H9 (cell line): ENCODE measurements at regions not wholly inside any gene's neighbourhood (a gene's known extent, or its start where the extent isn't known, plus 50 kb on each side); places are given as distances from the start of the nearest gene placed in this dataset.

Experiments used
- DNase-seq: peaks from one replicate; pipeline ENCODE4 v3.0.0-alpha.2; 2017
- H2AFZ ChIP-seq: one replicate; pipeline ENCODE4 v1.6.1; 2013; ENCODE audit warnings: mild to moderate bottlenecking, low read length, control low read depth, moderate library complexity
- H2AK5ac ChIP-seq: 2 replicates; pipeline ENCODE4 v1.6.1; 2013; ENCODE audit warnings: low read length, control low read depth, mixed read lengths; ENCODE audit not compliant: insufficient read length
- H2BK120ac ChIP-seq: one replicate; pipeline ENCODE4 v1.6.1; 2013; ENCODE audit warnings: low read depth, mild to moderate bottlenecking, low read length, control low read depth, inconsistent platforms; ENCODE audit not compliant: poor library complexity, severe bottlenecking
- H2BK12ac ChIP-seq: 2 replicates; pipeline ENCODE4 v1.6.1; 2013; ENCODE audit warnings: low read length, control low read depth, mixed read lengths, low read depth; ENCODE audit not compliant: insufficient read length
- H2BK15ac ChIP-seq: 2 replicates; pipeline ENCODE4 v1.6.1; 2013; ENCODE audit warnings: low read depth, low read length, control low read depth
- H2BK20ac ChIP-seq: one replicate; pipeline ENCODE4 v1.6.1; 2013; ENCODE audit warnings: low read depth, mild to moderate bottlenecking, low read length, control low read depth, inconsistent platforms; ENCODE audit not compliant: poor library complexity, severe bottlenecking
- H2BK5ac ChIP-seq: 2 replicates; pipeline ENCODE4 v1.6.1; 2013; ENCODE audit warnings: low read length, control low read depth, mixed read lengths; ENCODE audit not compliant: insufficient read length
- H3K14ac ChIP-seq: 2 replicates; pipeline ENCODE4 v1.6.1; 2013; ENCODE audit warnings: low read length, control low read depth; ENCODE audit not compliant: insufficient read depth
- H3K18ac ChIP-seq: 2 replicates; pipeline ENCODE4 v1.6.1; 2013; ENCODE audit warnings: low read depth, mild to moderate bottlenecking, mixed read lengths, low read length, control low read depth; ENCODE audit not compliant: insufficient read length
- H3K23ac ChIP-seq: 2 replicates; pipeline ENCODE4 v1.6.1; 2013; ENCODE audit warnings: low read length, control low read depth, mixed read lengths, low read depth; ENCODE audit not compliant: insufficient read length
- H3K23me2 ChIP-seq: 2 replicates; pipeline ENCODE4 v1.6.1; 2013; ENCODE audit warnings: low read depth, mild to moderate bottlenecking, mixed read lengths, low read length, control low read depth; ENCODE audit not compliant: insufficient read length, poor library complexity, severe bottlenecking
- H3K27ac ChIP-seq: 2 replicates; pipeline ENCODE4 v1.5.1; 2013; ENCODE audit warnings: low read length, control low read depth, mixed read lengths, low read depth; ENCODE audit not compliant: insufficient read length
- H3K27me3 ChIP-seq: 2 replicates; pipeline ENCODE4 v1.6.1; 2013; ENCODE audit warnings: low read length, control low read depth, inconsistent platforms; ENCODE audit not compliant: insufficient read depth
- H3K4ac ChIP-seq: 2 replicates; pipeline ENCODE4 v1.6.1; 2013; ENCODE audit warnings: low read depth, mild to moderate bottlenecking, control low read depth, inconsistent platforms, low read length, moderate library complexity
- H3K4me1 ChIP-seq: 2 replicates; pipeline ENCODE4 v1.6.1; 2013; ENCODE audit warnings: low read length, control low read depth, inconsistent platforms; ENCODE audit not compliant: insufficient read depth
- H3K4me2 ChIP-seq: 2 replicates; pipeline ENCODE4 v1.6.1; 2013; ENCODE audit warnings: low read length, control low read depth, mixed read lengths; ENCODE audit not compliant: insufficient read length, insufficient read depth
- H3K56ac ChIP-seq: 2 replicates; pipeline ENCODE4 v1.6.1; 2013; ENCODE audit warnings: low read depth, mild to moderate bottlenecking, mixed read lengths, low read length, control low read depth; ENCODE audit not compliant: insufficient read length
- H3K79me1 ChIP-seq: 2 replicates; pipeline ENCODE4 v1.6.1; 2013; ENCODE audit warnings: low read depth, mild to moderate bottlenecking, moderate library complexity, low read length, control low read depth, inconsistent platforms; ENCODE audit not compliant: insufficient read depth, poor library complexity, severe bottlenecking
- H3K79me2 ChIP-seq: 2 replicates; pipeline ENCODE4 v1.6.1; 2013; ENCODE audit warnings: low read length, control low read depth, inconsistent platforms; ENCODE audit not compliant: insufficient read depth
- H3K9ac ChIP-seq: 2 replicates; pipeline ENCODE4 v1.6.1; 2013; ENCODE audit warnings: low read length, control low read depth, mixed read lengths; ENCODE audit not compliant: insufficient read length; ENCODE audit errors: extremely low read depth
- H3K9me3 ChIP-seq: one replicate; pipeline ENCODE4 v1.6.1; 2013; ENCODE audit warnings: low read depth, low read length, inconsistent platforms; ENCODE audit not compliant: control insufficient read depth
- H3T11ph ChIP-seq: one replicate; pipeline ENCODE4 v1.6.1; 2013; ENCODE audit warnings: mild to moderate bottlenecking, low read length, control low read depth, inconsistent platforms
- H4K20me1 ChIP-seq: one replicate; pipeline ENCODE4 v1.6.1; 2013; ENCODE audit not compliant: control insufficient read depth, insufficient read length, insufficient read depth
- H4K5ac ChIP-seq: 2 replicates; pipeline ENCODE4 v1.6.1; 2013; ENCODE audit warnings: low read depth, mild to moderate bottlenecking, mixed read lengths, low read length, control low read depth; ENCODE audit not compliant: insufficient read length
- H4K8ac ChIP-seq: replicated peaks from 2 replicates; pipeline ENCODE4 v1.6.1; 2013; ENCODE audit warnings: low read length, control low read depth, mixed read lengths, low read depth; ENCODE audit not compliant: insufficient read length
- H4K91ac ChIP-seq: 2 replicates; pipeline ENCODE4 v1.6.1; 2013; ENCODE audit warnings: low read depth, mild to moderate bottlenecking, moderate library complexity, mixed read lengths, low read length, control low read depth; ENCODE audit not compliant: insufficient read length
- H3K27ac Mint-ChIP-seq, 3 experiments: 2 replicates in 2 of 3; 3 replicates in 1 of 3; pipeline ENCODE4 v1.8.0; 2020 to 2021; ENCODE audit warnings: mixed read lengths in 3 of 3, mild to moderate bottlenecking in 1 of 3, moderate library complexity in 1 of 3
- H3K27me3 Mint-ChIP-seq: 2 replicates; pipeline ENCODE4 v1.8.0; 2021; ENCODE audit warnings: low read depth, mild to moderate bottlenecking, moderate library complexity, mixed read lengths
- H3K36me3 Mint-ChIP-seq, 3 experiments: 2 replicates in 2 of 3; 3 replicates in 1 of 3; pipeline ENCODE4 v1.8.0; 2020 to 2021; ENCODE audit warnings: low read depth in 3 of 3, mixed read lengths in 3 of 3; ENCODE audit not compliant: insufficient read depth in 1 of 3
- H3K4me1 Mint-ChIP-seq, 2 experiments: 2 replicates each; pipeline ENCODE4 v1.8.0; 2020; ENCODE audit warnings: mixed read lengths in 2 of 2
- H3K4me3 Mint-ChIP-seq, 2 experiments: 2 replicates in 1 of 2; 3 replicates in 1 of 2; pipeline ENCODE4 v1.8.0; 2020 to 2021; ENCODE audit warnings: mild to moderate bottlenecking in 2 of 2, mixed read lengths in 2 of 2, moderate library complexity in 1 of 2
- H3K9me3 Mint-ChIP-seq, 2 experiments: 2 replicates in 1 of 2; 3 replicates in 1 of 2; pipeline ENCODE4 v1.8.0; 2020; ENCODE audit warnings: mild to moderate bottlenecking in 2 of 2, mixed read lengths in 2 of 2, moderate library complexity in 1 of 2
- WGBS: extraction: QIAGEN DNeasy Blood & Tissue Kit; methylation state at CpG from one replicate; pipeline ENCODE4 v1.1.7; 2013; ENCODE audit warnings: missing lambda C conversion rate, low lambda C conversion rate, mixed read lengths; ENCODE audit not compliant: insufficient read length; ENCODE audit errors: extremely low coverage; 5-methylcytosine and 5-hydroxymethylcytosine counted together
- TF ChIP-seq, protein P1 (sequence below): fragments of 200-600 bp; sonication (generic); conservative IDR thresholded peaks from 3 replicates; pipeline ENCODE4 v1.8.0; 2021; ENCODE audit warnings: antibody characterized with exemption, mild to moderate bottlenecking

DNA sequence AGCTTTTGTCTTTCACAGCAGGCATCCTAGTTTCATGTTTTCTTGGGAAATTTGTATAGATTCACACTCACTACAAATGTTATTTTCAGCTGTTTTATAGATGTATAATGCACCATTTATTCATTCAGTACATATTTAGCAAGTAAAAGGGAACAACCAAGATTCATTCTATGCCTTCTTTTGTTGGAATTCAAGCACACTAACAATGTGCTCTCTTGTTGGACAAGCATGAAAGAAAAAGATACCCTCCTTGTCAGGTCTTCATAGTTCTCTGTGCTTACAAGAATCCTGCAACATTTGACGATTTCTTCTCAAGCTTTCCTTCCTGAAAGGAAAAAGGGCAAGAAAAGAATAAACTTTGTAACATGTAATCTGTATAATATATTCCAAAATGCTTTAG is 456.0 kb downstream of the USP25 start:
- TF ChIP-seq, protein P1, sequence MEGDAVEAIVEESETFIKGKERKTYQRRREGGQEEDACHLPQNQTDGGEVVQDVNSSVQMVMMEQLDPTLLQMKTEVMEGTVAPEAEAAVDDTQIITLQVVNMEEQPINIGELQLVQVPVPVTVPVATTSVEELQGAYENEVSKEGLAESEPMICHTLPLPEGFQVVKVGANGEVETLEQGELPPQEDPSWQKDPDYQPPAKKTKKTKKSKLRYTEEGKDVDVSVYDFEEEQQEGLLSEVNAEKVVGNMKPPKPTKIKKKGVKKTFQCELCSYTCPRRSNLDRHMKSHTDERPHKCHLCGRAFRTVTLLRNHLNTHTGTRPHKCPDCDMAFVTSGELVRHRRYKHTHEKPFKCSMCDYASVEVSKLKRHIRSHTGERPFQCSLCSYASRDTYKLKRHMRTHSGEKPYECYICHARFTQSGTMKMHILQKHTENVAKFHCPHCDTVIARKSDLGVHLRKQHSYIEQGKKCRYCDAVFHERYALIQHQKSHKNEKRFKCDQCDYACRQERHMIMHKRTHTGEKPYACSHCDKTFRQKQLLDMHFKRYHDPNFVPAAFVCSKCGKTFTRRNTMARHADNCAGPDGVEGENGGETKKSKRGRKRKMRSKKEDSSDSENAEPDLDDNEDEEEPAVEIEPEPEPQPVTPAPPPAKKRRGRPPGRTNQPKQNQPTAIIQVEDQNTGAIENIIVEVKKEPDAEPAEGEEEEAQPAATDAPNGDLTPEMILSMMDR, result no peak

More for the DNA sequence above, 456.0 kb downstream of the USP25 start:
- no peak overlapping the region for H2AFZ ChIP-seq
- no peak for DNase-seq
- H3K27ac ChIP-seq, result no peak overlapping the region
- no peaks in the 10 kb centered on the region for H3K79me2 ChIP-seq
- Mint-ChIP-seq H3K4me1 (peaks cover 10 to 18% of the 10 kb centered on the region in 2 experiments), H3K27me3 (no peaks in the 10 kb centered on the region), H3K36me3 (no peaks in the 10 kb centered on the region), H3K4me3 (no peak overlapping the region), H3K9me3 (no peaks in the 10 kb centered on the region; a peak in 1 of 5 replicates), H3K27ac (no peak overlapping the region)
- no peaks in the 10 kb centered on the region for H3K23me2 ChIP-seq
- H3K27me3 ChIP-seq, result no peaks in the 10 kb centered on the region
- no peak overlapping the region for H2BK12ac ChIP-seq
- H2AK5ac ChIP-seq, result no peak overlapping the region
- H2BK15ac ChIP-seq, result no peak overlapping the region
- no peak overlapping the region for H3K18ac ChIP-seq
- WGBS, result no CpG with 5 or more reads among the region's 1 CpG
- H3K9ac ChIP-seq, result no peak overlapping the region
- H2BK5ac ChIP-seq, result no peak overlapping the region
- no peak overlapping the region for H3K4me2 ChIP-seq
- H3K23ac ChIP-seq, result no peak overlapping the region
- no peak overlapping the region for H2BK20ac ChIP-seq
- no peaks in the 10 kb centered on the region for H4K20me1 ChIP-seq
- no peak overlapping the region for H3T11ph ChIP-seq
- no peak overlapping the region for H3K56ac ChIP-seq
- no peaks in the 10 kb centered on the region; the same call in 1 of the 2 replicates for H3K4me1 ChIP-seq
- no peak overlapping the region for H3K14ac ChIP-seq
- H3K9me3 ChIP-seq, result no peaks in the 10 kb centered on the region
- no peak overlapping the region for H3K4ac ChIP-seq
- H2BK120ac ChIP-seq, result no peak overlapping the region
- no peak overlapping the region for H4K8ac ChIP-seq
- no peak overlapping the region for H4K5ac ChIP-seq
- H4K91ac ChIP-seq, result no peak overlapping the region
- H3K79me1 ChIP-seq, result no peaks in the 10 kb centered on the region
